SK-N-SH treated with all-trans-retinoic acid at 6 μM for 48 hours (cell line): ENCODE measurements at regions not wholly inside any gene's neighbourhood (a gene's known extent, or its start where the extent isn't known, plus 50 kb on each side); places are given as distances from the start of the nearest gene placed in this dataset.

Experiments used
- ATAC-seq: fragments of 200-7000 bp; cut with Tn5 transposase; 3 replicates; pipeline ENCODE4 v1.9.1; 2020; ENCODE audit warnings: mild to moderate bottlenecking, moderate library complexity
- ARNTL ChIP-seq: fragments of 450-650 bp; formaldehyde crosslinking; IDR thresholded peaks from 2 replicates; pipeline ENCODE4 v1.5.0; 2020; ENCODE audit warnings: low read depth, mild to moderate bottlenecking, moderate library complexity, borderline replicate concordance
- CREB5 ChIP-seq: fragments of 250-450 bp; sonication (Bioruptor Pico); IDR thresholded peaks from 2 replicates; pipeline ENCODE4 v1.5.1; 2020; ENCODE audit warnings: low read depth, mild to moderate bottlenecking, moderate library complexity
- CSDC2 ChIP-seq: fragments of 250-450 bp; sonication (Bioruptor Pico); IDR thresholded peaks from 2 replicates; pipeline ENCODE4 v1.5.0; 2020; ENCODE audit warnings: mild to moderate bottlenecking, moderate library complexity
- GLIS3 ChIP-seq: fragments of 250-450 bp; sonication (Bioruptor Pico); IDR thresholded peaks from 2 replicates; pipeline ENCODE4 v1.5.0; 2020; ENCODE audit warnings: mild to moderate bottlenecking, moderate library complexity
- POU6F1 ChIP-seq: fragments of 250-450 bp; sonication (Bioruptor Pico); IDR thresholded peaks from 2 replicates; pipeline ENCODE4 v1.8.0; 2021; ENCODE audit warnings: low read depth, mild to moderate bottlenecking, moderate library complexity, borderline replicate concordance
- PPARA ChIP-seq: fragments of 250-450 bp; sonication (Bioruptor Pico); IDR thresholded peaks from 2 replicates; pipeline ENCODE4 v1.5.0; 2020; ENCODE audit warnings: mild to moderate bottlenecking, borderline replicate concordance
- RARB ChIP-seq: fragments of 250-450 bp; sonication (Bioruptor Pico); IDR thresholded peaks from 2 replicates; pipeline ENCODE4 v1.8.0; 2021; ENCODE audit warnings: mild to moderate bottlenecking, moderate library complexity
- SNAI2 ChIP-seq: fragments of 250-450 bp; sonication (Bioruptor Pico); IDR thresholded peaks from 2 replicates; pipeline ENCODE4 v1.5.0; 2020; ENCODE audit warnings: mild to moderate bottlenecking, moderate library complexity
- TOX ChIP-seq: fragments of 250-450 bp; sonication (Bioruptor Pico); IDR thresholded peaks from 2 replicates; pipeline ENCODE4 v1.8.0; 2021; ENCODE audit warnings: mild to moderate bottlenecking, moderate library complexity, borderline replicate concordance
- ZC3H10 ChIP-seq: fragments of 250-450 bp; sonication (Bioruptor Pico); IDR thresholded peaks from 2 replicates; pipeline ENCODE4 v1.5.1; 2021; ENCODE audit warnings: mild to moderate bottlenecking, moderate library complexity
- ZFP3 ChIP-seq: fragments of 250-450 bp; sonication (Bioruptor Pico); IDR thresholded peaks from 2 replicates; pipeline ENCODE4 v1.5.0; 2020; ENCODE audit warnings: mild to moderate bottlenecking, moderate library complexity
- ZFP30 ChIP-seq: fragments of 450-650 bp; formaldehyde crosslinking; IDR thresholded peaks from 2 replicates; pipeline ENCODE4 v1.5.0; 2022; ENCODE audit warnings: mild to moderate bottlenecking, moderate library complexity
- ZNF565 ChIP-seq: fragments of 450-650 bp; formaldehyde crosslinking; conservative IDR thresholded peaks from 2 replicates; pipeline ENCODE4 v1.5.0; 2020; ENCODE audit warnings: low read depth, mild to moderate bottlenecking, moderate library complexity
- ZNF70 ChIP-seq: fragments of 450-650 bp; formaldehyde crosslinking; IDR thresholded peaks from 2 replicates; pipeline ENCODE4 v1.5.0; 2020; ENCODE audit warnings: mild to moderate bottlenecking, moderate library complexity
- ZNF8 ChIP-seq: fragments of 450-650 bp; formaldehyde crosslinking; IDR thresholded peaks from 2 replicates; pipeline ENCODE4 v1.5.0; 2020; ENCODE audit warnings: mild to moderate bottlenecking, moderate library complexity
- TF ChIP-seq, protein P1 (sequence below): fragments of 250-450 bp; sonication (Bioruptor Pico); IDR thresholded peaks from 2 replicates; pipeline ENCODE4 v1.5.1; 2021; ENCODE audit warnings: mild to moderate bottlenecking, moderate library complexity
- TF ChIP-seq, protein P2 (sequence below): fragments of 250-450 bp; sonication (Bioruptor Pico); IDR thresholded peaks from 2 replicates; pipeline ENCODE4 v1.8.0; 2020; ENCODE audit warnings: mild to moderate bottlenecking, moderate library complexity, borderline replicate concordance

- TF ChIP-seq CREB5 (CRISPR knock-in tag) (no peak), GLIS3 (CRISPR knock-in tag) (no peak), ZNF8 (CRISPR knock-in tag) (no peak), TOX (CRISPR knock-in tag) (no peak), ZC3H10 (CRISPR knock-in tag) (no peak), ARNTL (CRISPR knock-in tag) (no peak), SNAI2 (no peak)
- TF ChIP-seq, protein P1, sequence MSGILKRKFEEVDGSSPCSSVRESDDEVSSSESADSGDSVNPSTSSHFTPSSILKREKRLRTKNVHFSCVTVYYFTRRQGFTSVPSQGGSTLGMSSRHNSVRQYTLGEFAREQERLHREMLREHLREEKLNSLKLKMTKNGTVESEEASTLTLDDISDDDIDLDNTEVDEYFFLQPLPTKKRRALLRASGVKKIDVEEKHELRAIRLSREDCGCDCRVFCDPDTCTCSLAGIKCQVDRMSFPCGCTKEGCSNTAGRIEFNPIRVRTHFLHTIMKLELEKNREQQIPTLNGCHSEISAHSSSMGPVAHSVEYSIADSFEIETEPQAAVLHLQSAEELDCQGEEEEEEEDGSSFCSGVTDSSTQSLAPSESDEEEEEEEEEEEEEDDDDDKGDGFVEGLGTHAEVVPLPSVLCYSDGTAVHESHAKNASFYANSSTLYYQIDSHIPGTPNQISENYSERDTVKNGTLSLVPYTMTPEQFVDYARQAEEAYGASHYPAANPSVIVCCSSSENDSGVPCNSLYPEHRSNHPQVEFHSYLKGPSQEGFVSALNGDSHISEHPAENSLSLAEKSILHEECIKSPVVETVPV (CRISPR knock-in tag), result no peak
- TF ChIP-seq, all 23 proteins: peak for 0
Measured at GRCh38 chr10:6336016-6336415, 133.3 kb downstream of the PFKFB3 start (continued).

DNA sequence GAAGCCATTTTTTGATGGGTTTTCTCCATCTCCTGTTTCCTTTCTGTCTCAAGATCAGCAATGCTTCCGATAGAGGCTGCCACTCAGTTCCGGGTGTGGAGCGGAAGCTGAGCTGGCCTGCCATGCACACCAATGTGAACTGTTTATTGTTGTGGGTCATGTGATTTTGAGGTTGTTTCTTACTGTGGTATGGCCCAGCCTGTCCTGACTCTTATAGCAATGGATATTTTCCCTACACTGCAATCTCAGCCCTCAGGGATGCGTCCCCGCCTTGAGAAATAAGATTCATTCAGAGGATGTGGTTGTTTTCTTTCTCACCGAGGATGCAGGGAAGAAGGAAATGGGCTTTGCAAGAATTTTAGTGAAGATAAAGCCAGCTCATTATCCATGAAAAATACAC, 134.7 kb downstream of the PFKFB3 start:
- ATAC-seq, result no peak
- TF ChIP-seq ZFP30 (CRISPR knock-in tag) (no peak), CSDC2 (CRISPR knock-in tag) (no peak), PPARA (CRISPR knock-in tag) (no peak), ZNF70 (no peak), SNAI2 (no peak), ZFP3 (CRISPR knock-in tag) (no peak), POU6F1 (CRISPR knock-in tag) (no peak), TOX (CRISPR knock-in tag) (no peak), RARB (no peak), GLIS3 (CRISPR knock-in tag) (no peak), ZNF565 (no peak)
- TF ChIP-seq, protein P1 (CRISPR knock-in tag), result no peak

- no peak for ATAC-seq
- no peak for TF ChIP-seq ARNTL (CRISPR knock-in tag)
- no peak for TF ChIP-seq ZNF565
- TF ChIP-seq, all 23 proteins: peak for 0
Measured at GRCh38 chr10:6338361-6338760, 135.6 kb downstream of the PFKFB3 start.

DNA sequence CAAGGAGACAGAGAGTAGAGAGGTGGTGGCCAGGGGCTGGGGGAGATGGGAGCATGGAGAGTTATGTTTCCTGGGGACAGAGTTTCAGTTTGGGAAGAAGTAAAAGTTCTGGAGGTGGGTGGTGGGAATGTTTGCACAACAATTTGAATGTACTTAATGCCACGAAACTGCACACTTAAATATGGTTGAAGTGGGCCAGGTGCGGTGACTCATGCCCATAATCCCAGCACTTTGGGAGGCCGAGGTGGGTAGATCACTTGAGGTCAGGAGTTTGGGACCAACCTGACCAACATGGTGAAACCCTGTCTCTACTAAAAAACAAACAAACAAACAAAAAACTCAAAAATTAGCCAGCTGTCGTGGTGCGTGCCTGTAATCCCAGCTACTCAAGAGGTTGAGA, 137.2 kb downstream of the PFKFB3 start:
- no peak for ATAC-seq
- TF ChIP-seq, protein P2, sequence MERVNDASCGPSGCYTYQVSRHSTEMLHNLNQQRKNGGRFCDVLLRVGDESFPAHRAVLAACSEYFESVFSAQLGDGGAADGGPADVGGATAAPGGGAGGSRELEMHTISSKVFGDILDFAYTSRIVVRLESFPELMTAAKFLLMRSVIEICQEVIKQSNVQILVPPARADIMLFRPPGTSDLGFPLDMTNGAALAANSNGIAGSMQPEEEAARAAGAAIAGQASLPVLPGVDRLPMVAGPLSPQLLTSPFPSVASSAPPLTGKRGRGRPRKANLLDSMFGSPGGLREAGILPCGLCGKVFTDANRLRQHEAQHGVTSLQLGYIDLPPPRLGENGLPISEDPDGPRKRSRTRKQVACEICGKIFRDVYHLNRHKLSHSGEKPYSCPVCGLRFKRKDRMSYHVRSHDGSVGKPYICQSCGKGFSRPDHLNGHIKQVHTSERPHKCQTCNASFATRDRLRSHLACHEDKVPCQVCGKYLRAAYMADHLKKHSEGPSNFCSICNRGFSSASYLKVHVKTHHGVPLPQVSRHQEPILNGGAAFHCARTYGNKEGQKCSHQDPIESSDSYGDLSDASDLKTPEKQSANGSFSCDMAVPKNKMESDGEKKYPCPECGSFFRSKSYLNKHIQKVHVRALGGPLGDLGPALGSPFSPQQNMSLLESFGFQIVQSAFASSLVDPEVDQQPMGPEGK (CRISPR knock-in tag), result no peak
- TF ChIP-seq RARB, result no peak
- TF ChIP-seq ZNF8 (CRISPR knock-in tag), result no peak
- no peak for TF ChIP-seq PPARA (CRISPR knock-in tag)
- no peak for TF ChIP-seq ZNF70
- TF ChIP-seq ZNF565, result no peak
- no peak for TF ChIP-seq CREB5 (CRISPR knock-in tag)
